ENCODE measurements at regions not wholly inside any gene's neighbourhood (a gene's known extent, or its start where the extent isn't known, plus 50 kb on each side); places are given as distances from the start of the nearest gene placed in this dataset.
A peak's percentile ranks its signal among the peaks of the same experiment; 100 is the strongest.

DNA sequence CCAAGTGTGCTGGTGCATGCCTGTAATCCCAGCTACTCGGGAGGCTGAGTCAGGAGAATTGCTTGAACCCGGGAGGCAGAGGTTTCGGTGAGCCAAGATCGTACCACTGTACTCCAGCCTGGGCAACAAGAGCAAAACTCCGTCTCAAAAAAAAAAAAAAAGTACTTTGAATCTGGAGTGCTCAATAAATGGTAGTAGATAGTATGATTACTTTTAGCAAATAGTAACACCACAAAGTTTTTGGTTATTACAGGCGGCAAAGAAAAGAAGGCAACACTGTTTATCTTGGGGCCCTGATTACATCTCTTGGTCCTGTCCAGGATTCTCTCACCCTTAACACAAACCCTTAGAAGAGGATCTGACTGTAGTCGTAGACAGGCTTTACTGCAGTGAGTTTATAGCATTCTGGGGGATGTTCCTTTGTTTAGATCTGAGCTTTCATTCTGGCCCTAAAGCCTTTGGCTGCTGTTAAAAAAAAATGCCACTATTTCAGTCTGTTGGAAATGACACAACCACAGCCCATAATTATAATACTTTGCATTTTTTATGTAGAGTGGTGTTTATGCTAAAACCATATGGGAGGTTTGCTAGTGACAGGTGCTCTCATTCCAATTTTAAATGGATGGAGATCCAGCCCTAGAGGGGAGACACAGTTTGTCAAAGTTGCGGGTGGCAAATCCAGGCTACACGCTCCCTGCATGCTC lies 79.7 kb upstream of the SLC2A1 start:
- TF ChIP-seq CTCF (conservative IDR thresholded peaks at IDR 0.05; ENCODE audit: control insufficient read depth, insufficient read depth, low read depth, low read length) = no peak
- no peak overlapping the region for H3K4me3 ChIP-seq (ENCODE audit: control insufficient read depth, low read depth, low read length)
- no peak for DNase-seq (ENCODE audit: low read depth)

GRCh38 chr1:43037466-43037865 lies 78.8 kb upstream of the SLC2A1 start:
- no peak overlapping the region for H3K4me3 ChIP-seq (ENCODE audit: control insufficient read depth, low read depth, low read length)
- DNase-seq (ENCODE audit: low read depth) = no peak
- no peak for TF ChIP-seq CTCF (conservative IDR thresholded peaks at IDR 0.05; ENCODE audit: control insufficient read depth, insufficient read depth, low read depth, low read length)

- no peak overlapping the region for H3K4me3 ChIP-seq (ENCODE audit: control insufficient read depth, low read depth, low read length)
- DNase-seq (ENCODE audit: low read depth) = no peak
- no peak for TF ChIP-seq CTCF (conservative IDR thresholded peaks at IDR 0.05; ENCODE audit: control insufficient read depth, insufficient read depth, low read depth, low read length)
Measured at GRCh38 chr1:43036932-43037331, 78.3 kb upstream of the SLC2A1 start.

- no peak overlapping the region for H3K4me3 ChIP-seq (ENCODE audit: control insufficient read depth, low read depth, low read length)
- peak; percentile 5 for DNase-seq (ENCODE audit: low read depth)
- TF ChIP-seq CTCF (conservative IDR thresholded peaks at IDR 0.05; ENCODE audit: control insufficient read depth, insufficient read depth, low read depth, low read length) = no peak
Measured at GRCh38 chr1:43035821-43036741, 77.4 kb upstream of the SLC2A1 start.

GRCh38 chr1:43034778-43035177 lies 76.1 kb upstream of the SLC2A1 start:
- no peak for DNase-seq (ENCODE audit: low read depth)
- no peak for TF ChIP-seq CTCF (conservative IDR thresholded peaks at IDR 0.05; ENCODE audit: control insufficient read depth, insufficient read depth, low read depth, low read length)
- H3K4me3 ChIP-seq (ENCODE audit: control insufficient read depth, low read depth, low read length) = no peak overlapping the region

DNA sequence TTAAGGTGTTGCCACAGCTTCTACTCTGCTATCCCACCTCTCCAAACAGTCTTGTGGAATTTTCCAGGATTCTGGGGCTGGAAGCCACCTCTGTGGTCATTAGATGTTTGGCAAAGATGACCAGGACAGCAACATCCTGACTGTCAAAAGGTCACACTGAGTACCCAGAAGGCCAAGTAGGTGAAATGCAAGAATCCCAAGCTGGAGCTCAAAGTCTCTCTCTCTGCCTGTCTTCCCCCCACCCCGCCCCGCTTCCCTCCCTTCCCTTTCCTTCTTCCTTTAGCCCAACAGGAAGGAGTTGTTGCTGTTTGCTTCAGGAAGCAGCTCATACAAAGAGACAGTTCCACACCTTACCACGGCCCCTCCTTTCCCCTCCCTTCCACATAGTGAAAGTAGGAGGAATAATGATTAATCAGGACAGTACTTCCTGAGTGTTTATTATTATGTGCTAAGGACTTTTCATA lies 75.6 kb upstream of the SLC2A1 start:
- H3K4me3 ChIP-seq (ENCODE audit: control insufficient read depth, low read depth, low read length) = no peak overlapping the region
- no peak for DNase-seq (ENCODE audit: low read depth)
- no peak for TF ChIP-seq CTCF (conservative IDR thresholded peaks at IDR 0.05; ENCODE audit: control insufficient read depth, insufficient read depth, low read depth, low read length)
